Non-pigmented ciliary epithelial cell (primary cell): ENCODE measurements at regions not wholly inside any gene's neighbourhood (a gene's known extent, or its start where the extent isn't known, plus 50 kb on each side); places are given as distances from the start of the nearest gene placed in this dataset.
"Not testable (repeated sequence)": the region's sequence is repeated elsewhere in the genome, so short reads cannot be mapped to it uniquely, and the experiment has no call there.

Source experiments
- DNase-seq: peaks from one replicate; pipeline ENCODE4 v3.0.0-alpha.2; 2010; ENCODE audit warnings: low read depth

GRCh38 chr17:31748881-31749280, 110.2 kb downstream of the COPRS start:
- DNase-seq = no peak

DNA sequence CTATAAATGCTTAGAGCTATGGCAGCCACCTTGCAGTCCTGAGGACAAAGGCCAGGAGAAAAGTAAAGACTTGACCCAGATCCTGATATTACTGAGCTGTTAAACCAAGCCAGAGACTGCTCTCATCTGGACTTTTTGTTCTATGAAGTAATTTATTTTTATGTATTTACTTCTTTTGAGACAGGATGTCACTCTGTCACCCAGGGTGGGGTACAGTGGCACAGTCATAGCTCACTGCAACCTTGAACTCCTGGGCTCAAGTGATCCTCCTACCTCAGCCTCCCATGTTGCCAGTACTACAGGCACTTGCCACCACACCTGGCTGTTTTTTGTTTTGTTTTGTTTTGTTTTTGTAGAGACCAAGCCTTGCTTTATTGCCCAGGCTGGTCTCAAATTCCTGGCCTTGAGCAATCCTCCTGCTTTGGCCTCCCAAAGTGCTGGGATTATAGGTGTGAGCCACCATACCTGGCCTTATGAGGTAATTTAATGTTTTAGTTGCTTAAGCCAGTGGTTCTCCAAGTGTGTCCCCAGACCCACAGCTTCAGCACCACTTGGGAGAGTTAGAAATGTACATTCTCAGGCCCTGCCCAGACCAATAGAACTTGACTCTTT, 112.1 kb downstream of the COPRS start:
- no peak for DNase-seq

DNA sequence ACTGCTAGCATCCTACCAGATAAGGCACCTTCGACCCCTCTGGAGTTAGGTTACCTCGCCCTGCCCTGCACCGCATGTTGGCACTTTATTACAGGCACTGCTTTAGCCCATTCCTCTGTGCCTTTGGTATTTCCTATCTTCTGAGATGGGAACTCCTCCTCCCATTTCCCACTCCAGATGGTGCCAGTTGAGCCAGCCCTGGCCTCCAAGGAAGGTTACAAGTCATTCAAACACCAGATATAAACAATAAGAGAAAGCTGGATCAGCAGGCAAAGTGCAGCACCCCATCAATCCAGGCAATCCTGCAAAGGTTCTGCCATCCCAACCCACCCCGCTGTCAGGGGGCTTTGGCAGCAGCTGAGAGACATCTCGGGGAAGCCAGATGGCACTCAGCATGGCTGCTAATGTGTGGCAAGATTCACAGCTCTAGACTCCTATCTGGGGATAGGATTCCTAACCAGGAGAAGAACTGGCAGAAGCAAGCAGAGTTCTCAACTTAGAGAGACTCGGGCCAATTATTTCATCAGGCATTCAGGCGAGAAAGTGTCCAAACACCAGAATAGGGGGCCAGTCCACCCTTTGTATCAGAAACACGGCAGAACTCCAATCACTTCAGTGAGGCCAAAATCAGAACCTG, 113.0 kb downstream of the COPRS start:
- DNase-seq = no peak

DNA sequence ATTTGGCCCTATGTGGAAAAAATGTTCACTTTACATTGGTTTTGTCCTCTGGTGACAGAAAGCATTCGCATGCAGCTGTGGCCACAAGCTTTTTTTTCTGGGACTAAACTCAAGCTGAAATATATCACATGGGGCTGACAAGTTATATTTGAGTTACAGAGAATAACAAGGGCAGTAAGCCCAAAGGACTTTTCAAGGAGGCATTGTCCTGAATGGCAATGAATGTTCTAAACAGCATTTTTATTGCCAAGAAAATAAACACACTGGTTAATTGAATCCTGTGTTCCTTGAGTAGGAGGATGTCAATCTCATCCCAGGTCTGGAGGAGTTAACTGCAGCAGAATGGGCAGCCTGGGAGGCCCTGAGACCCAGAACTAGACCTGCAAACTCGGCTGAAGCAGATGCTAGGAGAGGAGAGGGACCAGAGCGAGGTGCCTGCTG, 114.5 kb downstream of the COPRS start:
- no peak for DNase-seq

DNA sequence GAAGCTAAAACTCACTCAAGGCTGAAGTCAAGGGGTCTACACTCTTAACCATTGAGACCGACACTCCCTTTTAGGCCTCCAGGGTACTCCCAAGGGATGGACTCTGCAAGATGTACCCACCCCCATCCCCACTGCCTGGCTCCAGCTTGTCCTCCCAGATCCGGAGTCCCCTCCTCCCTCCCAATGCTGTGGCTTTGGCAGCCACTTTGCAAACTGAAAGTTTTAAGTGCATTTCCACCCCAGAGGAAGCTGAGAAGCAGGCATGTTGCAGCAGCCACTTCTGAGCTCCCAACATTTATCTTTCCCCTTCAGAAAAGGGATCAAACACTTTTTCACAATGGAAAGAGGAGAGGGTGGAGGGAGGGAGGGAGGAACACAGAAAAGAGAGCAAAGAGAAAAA, 115.2 kb downstream of the COPRS start:
- no peak for DNase-seq

- no peak for DNase-seq
Measured at GRCh38 chr17:31741371-31741770, 117.7 kb downstream of the COPRS start.

GRCh38 chr17:31740611-31741082, 118.4 kb downstream of the COPRS start:
- peak; percentile 52 for DNase-seq

DNA sequence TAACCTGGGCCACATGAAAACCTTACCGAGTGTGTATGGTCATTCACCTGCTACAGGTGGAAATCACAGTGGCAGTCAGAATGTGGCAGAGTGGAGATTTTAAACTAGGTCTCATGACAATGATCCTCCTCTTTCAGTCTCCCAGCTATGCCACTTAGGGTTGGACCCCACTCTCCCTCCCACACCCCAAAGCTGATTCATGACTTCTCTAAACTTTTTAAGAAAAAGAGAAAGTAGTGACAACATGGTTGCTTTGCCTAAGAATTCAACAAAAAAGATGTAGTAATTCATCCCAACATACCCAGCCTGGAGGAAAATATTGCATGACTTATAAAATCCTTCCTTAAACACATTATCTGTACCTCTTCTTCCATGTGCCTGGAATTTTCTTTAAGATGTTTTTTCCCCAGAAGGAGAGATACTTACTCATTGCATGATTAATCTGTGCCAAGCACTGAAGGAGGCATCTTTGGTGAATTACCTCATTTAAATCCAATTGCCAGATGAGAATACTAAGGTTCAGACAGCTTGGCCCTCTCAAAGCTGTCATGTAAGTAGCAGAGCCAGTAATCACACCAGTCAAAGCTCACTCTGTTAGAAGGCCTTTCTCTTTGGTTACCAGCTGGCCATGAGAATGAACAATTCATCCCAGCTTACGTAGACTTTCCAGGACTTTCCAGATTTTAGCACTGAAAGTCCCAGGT, 119.9 kb downstream of the COPRS start:
- DNase-seq = peak; percentile 57

DNA sequence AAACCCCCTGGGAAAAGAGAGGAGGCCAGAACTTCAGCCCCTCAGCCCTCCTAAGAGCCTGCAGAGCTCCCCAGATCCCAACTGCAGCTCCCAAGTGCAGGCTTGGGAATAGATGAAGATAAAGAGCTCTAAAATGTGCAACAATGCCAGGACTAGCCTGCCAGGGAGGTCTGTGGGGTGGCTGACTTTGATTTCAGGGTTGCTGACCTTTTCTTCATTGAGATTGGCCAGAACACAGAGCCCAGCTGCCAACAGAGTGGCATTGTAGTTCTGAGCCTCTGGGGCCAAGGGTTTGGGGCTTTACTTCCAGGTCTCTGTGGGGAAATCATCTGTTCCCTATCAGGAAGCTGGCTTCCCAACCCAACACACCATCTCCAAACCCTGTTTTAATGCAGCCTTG, 120.6 kb downstream of the COPRS start:
- no peak for DNase-seq

- no peak for DNase-seq
Measured at GRCh38 chr17:31738067-31738466, 121.0 kb downstream of the COPRS start.

DNA sequence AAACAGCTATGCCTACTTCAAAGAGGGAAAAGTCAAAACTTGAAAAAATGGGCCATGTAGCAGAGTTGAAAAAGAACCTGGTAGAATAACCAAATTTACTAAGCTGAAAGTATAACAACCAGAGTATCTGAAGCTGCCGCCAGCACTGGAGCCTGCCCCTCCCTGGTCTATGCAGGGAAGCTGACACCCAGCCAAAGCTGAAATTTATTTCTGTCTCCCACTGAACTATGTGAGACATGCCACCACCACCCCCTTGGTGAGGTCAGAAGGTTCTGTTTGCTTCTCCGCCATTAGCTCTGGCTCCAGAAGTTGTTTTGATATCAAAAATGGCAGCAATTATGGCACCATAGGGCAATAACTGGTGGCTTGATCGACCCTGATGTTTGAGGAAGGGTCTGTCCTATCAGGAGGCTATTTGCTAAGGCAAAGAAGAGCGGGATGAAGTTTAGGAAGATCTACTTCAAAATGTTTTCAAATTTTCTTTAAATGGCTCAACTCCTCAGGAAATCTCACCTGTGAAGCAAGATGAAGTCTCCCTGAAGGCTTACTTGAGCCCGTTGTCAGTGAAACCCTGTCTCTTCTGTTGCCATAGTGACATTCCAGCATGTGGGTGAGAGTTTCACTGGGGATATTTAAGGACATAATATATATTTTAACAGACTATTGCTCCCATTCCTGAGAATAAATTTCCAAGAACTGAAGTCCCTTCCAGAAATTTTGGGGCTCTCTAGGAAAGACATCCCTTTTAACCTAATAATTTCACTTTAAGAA, 122.0 kb downstream of the COPRS start:
- DNase-seq = no peak

- DNase-seq = no peak
Measured at GRCh38 chr17:31733326-31733725, 125.7 kb downstream of the COPRS start.

DNA sequence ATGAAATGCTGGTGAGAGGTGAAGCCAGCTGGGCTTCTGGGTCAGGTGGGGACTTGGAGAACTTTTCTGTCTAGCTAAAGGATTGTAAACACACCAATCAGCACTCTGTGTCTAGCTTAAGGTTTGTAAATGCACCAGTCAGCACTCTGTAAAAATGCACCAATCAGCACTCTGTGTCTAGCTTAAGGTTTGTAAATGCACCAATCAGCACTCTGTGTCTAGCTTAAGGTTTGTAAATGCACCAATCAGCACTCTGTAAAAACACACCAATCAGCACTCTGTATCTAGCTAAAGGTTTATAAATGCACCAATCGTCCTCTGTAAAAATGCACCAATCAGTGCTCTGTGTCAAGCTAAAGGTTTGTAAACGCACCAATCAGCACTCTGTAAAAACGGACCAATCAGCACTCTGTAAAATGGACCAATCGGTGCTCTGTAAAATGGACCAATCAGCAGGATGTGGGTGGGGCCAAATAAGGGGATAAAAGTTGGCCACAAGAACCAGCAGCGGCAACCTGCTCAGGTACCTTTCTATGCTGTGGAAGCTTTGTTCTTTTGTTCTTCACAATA, 127.4 kb downstream of the COPRS start:
- not testable (repeated sequence) for DNase-seq

- DNase-seq = no peak
Measured at GRCh38 chr17:31731118-31731517, 127.9 kb downstream of the COPRS start.

DNA sequence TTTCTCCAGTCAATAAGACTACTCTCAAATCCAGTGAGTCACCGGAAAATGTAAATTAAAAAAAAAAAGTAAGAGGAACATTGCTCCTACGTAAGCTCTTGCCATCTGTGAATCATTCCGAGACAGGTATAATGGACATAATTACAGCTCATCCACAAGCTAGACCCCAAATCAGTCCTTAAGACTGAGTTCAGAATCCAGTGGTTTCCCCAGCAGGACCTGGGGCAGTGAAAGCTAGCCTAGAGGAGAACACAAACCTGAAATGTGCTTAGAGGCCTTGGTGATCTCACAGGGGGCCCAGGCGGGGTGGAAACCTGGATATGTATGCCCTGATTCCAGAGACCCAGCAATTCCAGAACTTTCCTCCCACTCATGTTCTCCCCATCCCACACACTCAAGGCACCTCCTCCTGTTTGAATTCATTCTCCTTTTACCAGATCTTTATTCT, 132.0 kb downstream of the COPRS start:
- peak; percentile 69 for DNase-seq

DNA sequence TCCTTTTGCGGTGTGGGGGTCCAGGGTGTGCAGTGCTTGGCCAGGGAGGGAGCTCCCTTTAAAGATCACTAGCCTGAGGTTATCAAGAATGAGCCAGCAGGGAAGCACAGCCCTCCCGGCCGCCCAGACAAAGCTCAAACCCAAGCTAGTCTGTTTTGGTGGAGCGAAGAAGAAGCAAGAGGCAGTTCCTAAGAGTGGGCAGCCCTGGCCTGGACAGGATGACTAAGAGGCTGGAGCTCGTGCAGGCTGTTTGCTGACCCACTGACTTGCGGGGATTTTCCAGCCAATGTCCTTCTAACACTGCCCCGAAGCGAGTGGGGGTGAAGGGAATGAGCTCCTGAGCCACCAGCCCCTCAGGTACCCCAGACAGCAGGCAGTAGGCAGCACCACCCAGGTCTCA, 134.4 kb downstream of the COPRS start:
- peak; percentile 54 for DNase-seq

GRCh38 chr17:31724026-31724425, 135.0 kb downstream of the COPRS start:
- DNase-seq = peak; percentile 79

- peak; percentile 65 for DNase-seq
Measured at GRCh38 chr17:31722251-31723056, 136.6 kb downstream of the COPRS start.

DNA sequence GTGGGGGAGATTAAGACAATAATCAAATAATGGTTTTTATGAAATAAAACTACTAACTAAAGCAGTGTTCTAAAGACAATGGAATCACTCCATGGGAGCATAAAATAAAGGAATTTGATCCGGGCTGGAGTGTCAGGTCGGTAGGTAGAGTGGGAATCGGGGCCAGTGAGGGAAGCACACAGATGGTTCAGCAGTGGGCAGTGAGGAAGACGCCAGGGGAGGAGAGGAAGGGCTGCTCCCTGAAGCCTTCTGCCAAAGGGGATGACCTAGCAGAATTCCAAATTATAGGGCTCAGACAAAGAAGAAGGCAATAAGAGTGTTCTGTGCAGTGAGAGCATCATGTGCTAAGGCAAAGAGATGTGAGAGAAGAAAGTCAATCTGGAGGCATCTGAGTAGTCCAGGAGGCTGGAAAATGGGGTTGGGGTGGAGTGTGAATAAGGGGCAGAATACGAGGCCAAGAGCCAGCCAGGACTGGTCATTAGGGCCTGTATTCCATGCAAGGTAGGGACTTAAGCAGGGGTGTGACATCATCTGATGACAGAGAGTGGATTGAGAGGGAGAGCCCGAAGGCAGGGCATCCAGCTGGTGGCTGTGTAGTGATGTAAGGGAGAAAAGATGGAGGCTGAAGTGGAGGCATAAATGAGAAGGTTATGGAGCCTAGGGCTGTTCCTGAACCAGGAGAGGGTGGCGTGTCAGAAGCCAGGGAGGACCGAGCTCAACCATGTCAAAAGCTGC, 137.6 kb downstream of the COPRS start:
- no peak for DNase-seq

DNA sequence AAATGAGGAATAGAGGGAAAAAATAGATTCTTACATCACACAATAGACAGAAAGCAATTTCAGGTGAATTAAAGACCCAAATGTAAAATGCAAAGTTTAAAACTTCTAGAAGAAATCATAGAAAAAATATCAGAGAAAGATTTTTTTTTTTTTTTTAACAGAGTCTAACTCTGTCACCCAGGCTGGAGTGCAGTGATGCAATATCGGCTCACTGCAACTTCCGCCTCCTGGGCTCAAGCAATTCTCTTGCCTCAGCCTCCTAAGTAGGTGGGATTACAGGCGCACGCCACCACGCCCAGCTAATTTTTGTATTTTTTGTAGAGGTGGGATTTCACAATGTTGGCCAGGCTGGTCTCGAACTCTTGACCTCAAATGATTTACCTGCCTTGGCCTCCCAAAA, 141.8 kb downstream of the COPRS start:
- DNase-seq = not testable (repeated sequence)
